SU-DHL-6 (cell line): ENCODE measurements at regions not wholly inside any gene's neighbourhood (a gene's known extent, or its start where the extent isn't known, plus 50 kb on each side); places are given as distances from the start of the nearest gene placed in this dataset.

Source experiments
- H2AFZ ChIP-seq: fragments of 200-600 bp; sonication (generic); 2 replicates; pipeline ENCODE4 v1.6.1; 2014; ENCODE audit warnings: low read depth, mild to moderate bottlenecking, moderate library complexity, mixed read lengths, antibody characterized with exemption, low read length; ENCODE audit not compliant: severe bottlenecking
- H3F3A ChIP-seq: fragments of 200-600 bp; shearing (Covaris generic); 2 replicates; pipeline ENCODE4 v1.6.0; 2016; ENCODE audit warnings: antibody characterized with exemption, mild to moderate bottlenecking; ENCODE audit not compliant: insufficient read depth
- H3K27ac ChIP-seq: fragments of 200-600 bp; sonication (generic); 2 replicates; pipeline ENCODE4 v1.5.1; 2016; ENCODE audit warnings: low read depth, mild to moderate bottlenecking, low read length, moderate library complexity, mixed read lengths
- H3K27me3 ChIP-seq: fragments of 200-600 bp; sonication (generic), shearing (Covaris generic); 2 replicates; pipeline ENCODE4 v1.6.0; 2014; ENCODE audit warnings: mild to moderate bottlenecking, low read length
- H3K36me3 ChIP-seq: fragments of 200-600 bp; sonication (generic); 2 replicates; pipeline ENCODE4 v1.6.1; 2014; ENCODE audit warnings: mild to moderate bottlenecking, low read length, mixed read lengths
- H3K4me2 ChIP-seq: fragments of 300-600, 200-600 bp; shearing (Covaris generic), sonication (generic); 2 replicates; pipeline ENCODE4 v1.6.0; 2014; ENCODE audit warnings: low read length, low read depth, mild to moderate bottlenecking; ENCODE audit not compliant: poor library complexity, severe bottlenecking
- H3K4me3 ChIP-seq: fragments of 200-600 bp; sonication (generic); 2 replicates; pipeline ENCODE4 v1.5.1; 2014; ENCODE audit warnings: antibody characterized with exemption, low read length, mild to moderate bottlenecking, mixed read lengths; ENCODE audit not compliant: insufficient read depth, poor library complexity, severe bottlenecking
- H3K79me2 ChIP-seq: fragments of 200-600 bp; sonication (generic); 2 replicates; pipeline ENCODE4 v1.6.1; 2014; ENCODE audit warnings: mild to moderate bottlenecking, low read length, moderate library complexity; ENCODE audit not compliant: insufficient read depth
- H3K9ac ChIP-seq: fragments of 200-600 bp; sonication (generic); 2 replicates; pipeline ENCODE4 v1.7.0; 2014; ENCODE audit warnings: mild to moderate bottlenecking, low read length
- H3K9me2 ChIP-seq: fragments of 200-600 bp; sonication (generic); replicated peaks from 2 replicates; pipeline ENCODE4 v1.6.1; 2014; ENCODE audit warnings: low read length; ENCODE audit not compliant: insufficient read depth
- H3K9me3 ChIP-seq: fragments of 200-600 bp; sonication (generic); 2 replicates; pipeline ENCODE4 v1.6.1; 2014; ENCODE audit warnings: low read length, mixed read lengths; ENCODE audit not compliant: insufficient read depth
- H4K20me1 ChIP-seq: fragments of 200-600 bp; sonication (generic); 2 replicates; pipeline ENCODE4 v1.6.1; 2014; ENCODE audit warnings: low read depth, mild to moderate bottlenecking, antibody characterized with exemption, low read length, moderate library complexity, mixed read lengths
- CTCF ChIP-seq: fragments of 200-600 bp; sonication (generic); IDR thresholded peaks from one replicate; pipeline ENCODE4 v1.5.1; 2017; ENCODE audit warnings: antibody characterized with exemption, mild to moderate bottlenecking, low read length, moderate library complexity; ENCODE audit not compliant: insufficient read depth, poor library complexity, severe bottlenecking
- EZH2phosphoT487 ChIP-seq: fragments of 200-600 bp; sonication (generic), shearing (Covaris generic); conservative IDR thresholded peaks from 2 replicates; pipeline ENCODE4 v1.6.1; 2018; ENCODE audit warnings: mild to moderate bottlenecking, antibody characterized with exemption, low read length, moderate library complexity, mixed read lengths

GRCh38 chr7:106418094-106418493 is 133.3 kb upstream of the NAMPT start:
- no peak overlapping the region for H3K4me3 ChIP-seq
- H3F3A ChIP-seq = no peaks in the 10 kb centered on the region
- H3K9me2 ChIP-seq = no peaks in the 10 kb centered on the region
- H3K79me2 ChIP-seq = no peaks in the 10 kb centered on the region
- H4K20me1 ChIP-seq = no peaks in the 10 kb centered on the region
- TF ChIP-seq EZH2phosphoT487 (no peak), CTCF (no peak)
- H3K36me3 ChIP-seq = no peaks in the 10 kb centered on the region
- H3K9ac ChIP-seq = no peak overlapping the region
- H3K27ac ChIP-seq = no peak overlapping the region
- H3K4me2 ChIP-seq = no peak overlapping the region
- no peaks in the 10 kb centered on the region for H3K27me3 ChIP-seq
- no peak overlapping the region for H2AFZ ChIP-seq
- peaks cover 4% of the 10 kb centered on the region; the same call in 1 of the 2 replicates for H3K9me3 ChIP-seq

GRCh38 chr7:106417273-106417902 is 132.6 kb upstream of the NAMPT start:
- no peak overlapping the region for H3K9ac ChIP-seq
- H3K27me3 ChIP-seq = no peaks in the 10 kb centered on the region
- H2AFZ ChIP-seq = no peak overlapping the region
- no peaks in the 10 kb centered on the region for H3F3A ChIP-seq
- TF ChIP-seq CTCF (no peak), EZH2phosphoT487 (no peak)
- H4K20me1 ChIP-seq = no peaks in the 10 kb centered on the region
- H3K4me3 ChIP-seq = no peak overlapping the region
- H3K4me2 ChIP-seq = no peak overlapping the region
- no peak overlapping the region for H3K27ac ChIP-seq
- H3K9me2 ChIP-seq = no peaks in the 10 kb centered on the region
- no peaks in the 10 kb centered on the region for H3K79me2 ChIP-seq
- H3K9me3 ChIP-seq = peaks cover 4% of the 10 kb centered on the region; the same call in 1 of the 2 replicates
- H3K36me3 ChIP-seq = no peaks in the 10 kb centered on the region

GRCh38 chr7:106416430-106416829 is 131.6 kb upstream of the NAMPT start:
- no peaks in the 10 kb centered on the region for H3K27me3 ChIP-seq
- no peak overlapping the region for H3K4me2 ChIP-seq
- no peaks in the 10 kb centered on the region for H3K79me2 ChIP-seq
- no peaks in the 10 kb centered on the region for H3K9me2 ChIP-seq
- no peak overlapping the region for H2AFZ ChIP-seq
- TF ChIP-seq EZH2phosphoT487 (no peak), CTCF (no peak)
- no peak overlapping the region for H3K9ac ChIP-seq
- no peaks in the 10 kb centered on the region for H3K36me3 ChIP-seq
- H3K9me3 ChIP-seq = peaks cover 4% of the 10 kb centered on the region; the same call in 1 of the 2 replicates
- H3K4me3 ChIP-seq = no peak overlapping the region
- H4K20me1 ChIP-seq = no peaks in the 10 kb centered on the region
- no peaks in the 10 kb centered on the region for H3F3A ChIP-seq
- H3K27ac ChIP-seq = no peak overlapping the region
